ENCODE measurements at regions not wholly inside any gene's neighbourhood (a gene's known extent, or its start where the extent isn't known, plus 50 kb on each side); places are given as distances from the start of the nearest gene placed in this dataset.

DNA sequence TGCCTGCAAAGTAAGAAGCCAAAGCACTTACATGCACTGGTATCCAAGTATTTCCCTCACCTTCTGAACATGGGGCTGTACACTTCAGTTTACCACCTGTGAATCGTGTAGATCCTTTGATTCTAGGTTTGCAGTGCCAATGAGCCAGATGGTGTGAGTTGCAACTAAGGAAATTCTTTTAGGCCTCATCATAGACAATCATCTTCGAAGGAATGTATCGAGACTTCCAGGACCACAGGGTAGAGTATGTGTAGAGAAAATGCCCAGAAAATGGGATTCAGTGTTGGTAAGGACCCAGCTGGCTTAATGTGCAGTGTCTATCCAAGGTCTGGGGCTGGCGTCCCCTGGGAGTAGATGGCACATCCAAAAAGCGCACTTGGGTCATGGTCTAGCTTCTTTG is 323.2 kb upstream of the TPM1 start:
- TF ChIP-seq, protein P1, sequence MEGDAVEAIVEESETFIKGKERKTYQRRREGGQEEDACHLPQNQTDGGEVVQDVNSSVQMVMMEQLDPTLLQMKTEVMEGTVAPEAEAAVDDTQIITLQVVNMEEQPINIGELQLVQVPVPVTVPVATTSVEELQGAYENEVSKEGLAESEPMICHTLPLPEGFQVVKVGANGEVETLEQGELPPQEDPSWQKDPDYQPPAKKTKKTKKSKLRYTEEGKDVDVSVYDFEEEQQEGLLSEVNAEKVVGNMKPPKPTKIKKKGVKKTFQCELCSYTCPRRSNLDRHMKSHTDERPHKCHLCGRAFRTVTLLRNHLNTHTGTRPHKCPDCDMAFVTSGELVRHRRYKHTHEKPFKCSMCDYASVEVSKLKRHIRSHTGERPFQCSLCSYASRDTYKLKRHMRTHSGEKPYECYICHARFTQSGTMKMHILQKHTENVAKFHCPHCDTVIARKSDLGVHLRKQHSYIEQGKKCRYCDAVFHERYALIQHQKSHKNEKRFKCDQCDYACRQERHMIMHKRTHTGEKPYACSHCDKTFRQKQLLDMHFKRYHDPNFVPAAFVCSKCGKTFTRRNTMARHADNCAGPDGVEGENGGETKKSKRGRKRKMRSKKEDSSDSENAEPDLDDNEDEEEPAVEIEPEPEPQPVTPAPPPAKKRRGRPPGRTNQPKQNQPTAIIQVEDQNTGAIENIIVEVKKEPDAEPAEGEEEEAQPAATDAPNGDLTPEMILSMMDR (IDR thresholded peaks at IDR 0.05; ENCODE audit: extremely low read depth, missing control alignments), result no peak
- no peak for DNase-seq (ENCODE audit: low spot score)

DNA sequence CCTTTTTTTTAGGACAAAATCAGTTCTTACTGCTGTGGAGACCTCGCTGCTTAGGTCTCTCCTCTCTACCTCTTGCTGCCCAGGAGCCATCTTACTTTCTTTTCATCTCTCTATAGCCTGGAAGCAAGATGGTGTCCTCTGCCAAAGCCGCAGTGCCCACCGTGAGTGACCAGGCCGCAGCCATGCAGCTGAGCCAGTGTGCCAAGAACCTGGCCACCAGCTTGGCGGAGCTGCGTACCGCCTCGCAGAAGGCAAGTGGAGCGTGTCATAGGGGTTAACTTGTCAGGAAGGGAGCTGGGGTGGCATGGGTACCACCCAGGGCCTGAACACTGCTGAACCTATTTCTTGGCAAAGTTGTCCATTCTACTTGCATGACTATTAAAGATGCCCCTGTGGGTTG is 320.3 kb upstream of the TPM1 start:
- TF ChIP-seq, protein P1 (IDR thresholded peaks at IDR 0.05; ENCODE audit: extremely low read depth, missing control alignments), result no peak
- DNase-seq (ENCODE audit: low spot score), result no peak

GRCh38 chr15:62726461-62726860 is 316.1 kb upstream of the TPM1 start:
- DNase-seq (ENCODE audit: low spot score), result no peak
- TF ChIP-seq, protein P1 (IDR thresholded peaks at IDR 0.05; ENCODE audit: extremely low read depth, missing control alignments), result no peak

DNA sequence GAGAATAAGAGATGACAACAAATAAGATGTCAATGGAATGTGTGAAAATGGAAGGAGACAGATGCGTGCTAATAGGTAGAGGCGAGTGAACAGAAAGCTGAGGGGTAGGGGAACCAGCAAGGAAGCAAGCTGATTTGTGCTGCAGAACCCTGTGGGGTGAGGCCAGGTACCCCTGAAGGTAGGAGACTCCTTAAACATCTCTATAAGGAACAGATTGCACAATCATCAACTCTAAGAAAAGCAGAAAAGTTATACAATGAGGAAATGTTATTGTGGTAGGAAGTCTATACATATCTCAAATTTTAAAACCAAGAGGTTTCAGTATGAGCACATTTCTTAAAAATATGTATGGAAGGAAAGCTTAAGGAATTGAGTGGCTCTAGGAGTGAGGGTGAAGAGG is 315.0 kb upstream of the TPM1 start:
- TF ChIP-seq, protein P1 (IDR thresholded peaks at IDR 0.05; ENCODE audit: extremely low read depth, missing control alignments), result no peak
- no peak for DNase-seq (ENCODE audit: low spot score)

- TF ChIP-seq, protein P1 (IDR thresholded peaks at IDR 0.05; ENCODE audit: extremely low read depth, missing control alignments), result no peak
- DNase-seq (ENCODE audit: low spot score), result no peak
Measured at GRCh38 chr15:62730825-62731224, 311.7 kb upstream of the TPM1 start.

- TF ChIP-seq, protein P1 (IDR thresholded peaks at IDR 0.05; ENCODE audit: extremely low read depth, missing control alignments), result no peak
- no peak for DNase-seq (ENCODE audit: low spot score)
Measured at GRCh38 chr15:62732078-62732477, 310.5 kb upstream of the TPM1 start.

GRCh38 chr15:62734706-62735105 is 307.8 kb upstream of the TPM1 start:
- no peak for DNase-seq (ENCODE audit: low spot score)
- TF ChIP-seq, protein P1 (IDR thresholded peaks at IDR 0.05; ENCODE audit: extremely low read depth, missing control alignments), result no peak
